Fibroblast of lung (primary cell): ENCODE measurements at regions not wholly inside any gene's neighbourhood (a gene's known extent, or its start where the extent isn't known, plus 50 kb on each side); places are given as distances from the start of the nearest gene placed in this dataset.

ENCODE experiments used
- DNase-seq, 2 donors: peaks; one replicate each; pipeline versions ENCODE4 v3.0.0 to v3.0.0-alpha.2; 2010; ENCODE audit warnings: low read depth in 2 of 2
- H2AFZ ChIP-seq: 2 replicates; pipeline ENCODE4 v1.5.1; 2012; ENCODE audit warnings: low read length, control low read depth, inconsistent platforms
- H3K27ac ChIP-seq: 2 replicates; pipeline ENCODE4 v1.5.1; 2011; ENCODE audit warnings: low read length, control low read depth; ENCODE audit not compliant: insufficient read depth
- H3K27me3 ChIP-seq: 2 replicates; pipeline ENCODE4 v1.5.1; 2011; ENCODE audit warnings: mild to moderate bottlenecking, low read length; ENCODE audit not compliant: control insufficient read depth, insufficient read depth
- H3K36me3 ChIP-seq: 2 replicates; pipeline ENCODE4 v1.5.1; 2011; ENCODE audit warnings: low read length; ENCODE audit not compliant: control insufficient read depth, insufficient read depth
- H3K4me1 ChIP-seq: 2 replicates; pipeline ENCODE4 v1.5.1; 2011; ENCODE audit warnings: low read length; ENCODE audit not compliant: control insufficient read depth, insufficient read depth; ENCODE audit errors: extremely low read depth
- H3K4me2 ChIP-seq: 2 replicates; pipeline ENCODE4 v1.5.1; 2011; ENCODE audit warnings: low read length, control low read depth; ENCODE audit not compliant: insufficient read depth; ENCODE audit errors: extremely low read depth
- H3K4me3 ChIP-seq, 4 experiments: fragments of 200-600 bp in 1 of 4; sonication (generic) in 1 of 4; replicated peaks in 1 of 4; 2 replicates each; pipeline ENCODE4 v1.5.1; 2011 to 2016; ENCODE audit warnings: low read length in 4 of 4, low read depth in 3 of 4, mild to moderate bottlenecking in 3 of 4, control low read depth in 2 of 4, inconsistent platforms in 1 of 4, mixed read lengths in 1 of 4; ENCODE audit not compliant: insufficient read depth in 1 of 4; ENCODE audit errors: control extremely low read depth in 1 of 4
- H3K79me2 ChIP-seq: 2 replicates; pipeline ENCODE4 v1.5.1; 2012; ENCODE audit warnings: mild to moderate bottlenecking, low read length, inconsistent platforms; ENCODE audit not compliant: control insufficient read depth, insufficient read depth
- H3K9ac ChIP-seq: 2 replicates; pipeline ENCODE4 v1.5.1; 2011; ENCODE audit warnings: mild to moderate bottlenecking, low read length, control low read depth; ENCODE audit not compliant: insufficient read depth
- H3K9me3 ChIP-seq: 2 replicates; pipeline ENCODE4 v1.5.1; 2012; ENCODE audit warnings: low read depth, low read length; ENCODE audit not compliant: control insufficient read depth, insufficient read depth
- H4K20me1 ChIP-seq: 2 replicates; pipeline ENCODE4 v1.5.1; 2011; ENCODE audit warnings: low read length; ENCODE audit not compliant: control insufficient read depth, insufficient read depth; ENCODE audit errors: extremely low read depth
- CTCF ChIP-seq, 2 donors: IDR thresholded peaks in 1 of 2; conservative IDR thresholded peaks in 1 of 2; 1 replicate in 1 of 2; 2 replicates in 1 of 2; pipeline ENCODE4 v1.5.1; 2011 to 2012; ENCODE audit warnings: low read length in 2 of 2, control low read depth in 1 of 2, inconsistent platforms in 1 of 2, low read depth in 1 of 2, mild to moderate bottlenecking in 1 of 2
- EZH2 ChIP-seq: IDR thresholded peaks from 2 replicates; pipeline ENCODE4 v1.5.1; 2012; ENCODE audit warnings: low read length, control low read depth, mild to moderate bottlenecking; ENCODE audit errors: missing control alignments

- Histone ChIP-seq H3K4me3 (no peak overlapping the region), H3K27ac (no peak overlapping the region), H3K27me3 (no peaks in the 10 kb centered on the region), H3K9me3 (no peaks in the 10 kb centered on the region), H3K4me2 (no peak overlapping the region), H2AFZ (no peak overlapping the region), H3K36me3 (no peaks in the 10 kb centered on the region), H4K20me1 (no peaks in the 10 kb centered on the region), H3K9ac (no peak overlapping the region), H3K79me2 (no peaks in the 10 kb centered on the region), H3K4me1 (no peaks in the 10 kb centered on the region)
- TF ChIP-seq EZH2, result no peak
- TF ChIP-seq CTCF (conservative IDR thresholded peaks at IDR 0.05 in 1 of 2, IDR thresholded peaks at IDR 0.05 in 1 of 2; ENCODE audit: low read depth in 1 of 2, low read length in 2 of 2), result no peak
- DNase-seq, result no peak
Observed at GRCh38 chr18:47615043-47615442, 315.4 kb downstream of the SMAD2 start.

GRCh38 chr18:47613929-47614328 lies 316.5 kb downstream of the SMAD2 start:
- Histone ChIP-seq H3K9me3 (no peaks in the 10 kb centered on the region), H3K79me2 (no peaks in the 10 kb centered on the region), H3K36me3 (no peaks in the 10 kb centered on the region), H2AFZ (no peak overlapping the region), H3K4me1 (no peaks in the 10 kb centered on the region), H3K4me3 (no peak overlapping the region), H4K20me1 (no peaks in the 10 kb centered on the region), H3K9ac (no peak overlapping the region), H3K4me2 (no peak overlapping the region), H3K27ac (no peak overlapping the region), H3K27me3 (no peaks in the 10 kb centered on the region)
- TF ChIP-seq CTCF (conservative IDR thresholded peaks at IDR 0.05 in 1 of 2, IDR thresholded peaks at IDR 0.05 in 1 of 2; ENCODE audit: low read depth in 1 of 2, low read length in 2 of 2) (no peak), EZH2 (no peak)
- no peak for DNase-seq

GRCh38 chr18:47611649-47612048 lies 318.8 kb downstream of the SMAD2 start:
- Histone ChIP-seq H3K4me3 (no peak overlapping the region), H3K27ac (no peak overlapping the region), H3K9me3 (no peaks in the 10 kb centered on the region), H3K4me1 (no peaks in the 10 kb centered on the region), H3K27me3 (no peaks in the 10 kb centered on the region), H3K9ac (no peak overlapping the region), H3K79me2 (no peaks in the 10 kb centered on the region), H2AFZ (no peak overlapping the region), H3K36me3 (no peaks in the 10 kb centered on the region), H3K4me2 (no peak overlapping the region), H4K20me1 (no peaks in the 10 kb centered on the region)
- TF ChIP-seq EZH2, result no peak
- no peak for TF ChIP-seq CTCF (conservative IDR thresholded peaks at IDR 0.05 in 1 of 2, IDR thresholded peaks at IDR 0.05 in 1 of 2; ENCODE audit: low read depth in 1 of 2, low read length in 2 of 2)
- DNase-seq, result no peak
